HG02938 (cell line): ENCODE measurements at regions not wholly inside any gene's neighbourhood (a gene's known extent, or its start where the extent isn't known, plus 50 kb on each side); places are given as distances from the start of the nearest gene placed in this dataset.

Source experiments
- ATAC-seq: cut with Tn5 transposase; IDR thresholded peaks from one replicate; pipeline ENCODE4 v1.9.1; 2021; ENCODE audit warnings: mild to moderate bottlenecking, moderate library complexity; ENCODE audit not compliant: unreplicated experiment

DNA sequence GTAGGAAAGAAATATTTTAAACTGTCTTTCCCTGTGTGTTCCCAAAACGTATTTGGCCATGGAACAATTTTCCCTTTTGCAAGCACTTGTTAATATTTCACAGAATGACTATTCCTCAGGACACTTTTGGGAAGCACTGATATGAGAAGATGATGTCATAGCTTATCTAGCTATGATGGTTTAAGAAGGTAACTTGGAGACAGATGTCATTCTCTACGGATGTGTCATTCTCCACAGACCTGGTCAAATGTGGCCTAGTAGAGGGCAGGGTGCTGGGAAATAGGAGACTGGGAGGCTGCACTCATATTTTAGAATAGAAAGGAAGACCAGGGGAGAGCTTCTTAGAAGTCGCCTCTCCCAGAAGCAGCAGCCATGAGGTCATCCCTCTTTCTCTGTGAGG is 220.7 kb upstream of the GLI3 start:
- ATAC-seq: no peak

DNA sequence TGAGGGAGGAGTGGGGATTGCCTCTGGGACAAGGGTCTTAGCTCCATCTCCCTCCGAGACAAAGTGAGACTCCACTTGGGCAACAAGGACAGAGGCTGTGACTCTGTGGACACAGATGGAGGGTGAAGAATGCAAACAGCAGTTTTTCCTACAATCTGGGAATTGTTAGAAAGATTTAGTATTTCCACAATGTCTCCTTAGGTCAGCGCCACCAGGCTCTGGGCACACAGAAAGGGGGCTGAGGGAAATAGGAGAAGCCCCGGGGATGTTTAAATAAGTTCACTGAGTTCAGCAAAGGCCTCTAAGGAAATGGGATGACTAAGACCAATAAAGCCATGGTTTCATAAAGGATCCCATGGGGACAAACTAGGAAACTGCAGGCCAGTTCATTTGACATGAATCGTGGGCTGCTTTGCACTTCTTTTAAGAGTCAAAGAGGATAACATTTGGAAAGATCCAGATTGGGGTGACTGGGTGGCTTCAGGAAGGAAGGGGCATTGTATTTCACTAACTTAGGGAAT is 219.8 kb upstream of the GLI3 start:
- ATAC-seq: no peak

DNA sequence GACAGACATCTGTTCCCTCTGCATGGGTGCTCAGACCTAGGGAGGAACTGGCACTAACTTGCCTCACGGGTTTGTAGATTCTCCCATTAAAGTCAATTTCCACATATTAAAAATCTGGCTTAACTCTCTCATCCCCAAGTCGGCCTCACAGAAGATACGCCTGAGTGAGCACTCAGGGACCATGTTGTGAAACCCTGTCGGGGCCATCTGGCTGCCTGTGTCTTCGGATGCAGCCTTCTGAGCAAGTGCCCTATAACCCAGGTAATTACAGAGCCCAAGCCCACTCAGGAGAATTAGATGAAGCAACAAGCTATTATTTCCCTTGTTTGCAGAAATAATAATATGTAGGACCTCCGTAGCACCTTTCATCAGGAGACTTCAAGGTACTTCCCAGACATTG is 219.3 kb upstream of the GLI3 start:
- no peak for ATAC-seq

DNA sequence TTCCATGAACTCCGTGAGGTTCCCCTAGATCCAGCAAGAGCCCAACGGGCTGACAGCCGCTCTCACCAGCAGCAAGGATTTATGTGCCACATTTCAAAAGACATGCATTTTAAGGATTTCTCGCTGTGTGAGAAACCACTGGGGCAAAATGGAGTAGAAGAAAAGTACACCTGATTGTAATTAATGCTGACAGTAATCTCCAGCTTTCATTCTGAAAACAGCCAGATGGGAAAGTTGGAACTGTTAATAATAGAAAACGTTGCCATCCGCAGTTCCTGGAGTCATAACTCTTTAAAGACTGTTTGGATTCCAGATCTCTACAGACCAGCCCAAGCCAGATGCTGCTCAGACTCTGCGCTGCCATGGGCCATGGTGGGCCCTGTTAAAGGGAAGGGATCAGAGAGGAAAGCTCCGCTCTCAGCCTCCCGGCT is 216.9 kb upstream of the GLI3 start:
- ATAC-seq: no peak

GRCh38 chr7:42452356-42452755 is 215.3 kb upstream of the GLI3 start:
- ATAC-seq: no peak

- no peak for ATAC-seq
Observed at GRCh38 chr7:42449431-42449830, 212.4 kb upstream of the GLI3 start.

- ATAC-seq: no peak
Observed at GRCh38 chr7:42448901-42449300, 211.9 kb upstream of the GLI3 start.

GRCh38 chr7:42445691-42446090 is 208.7 kb upstream of the GLI3 start:
- no peak for ATAC-seq

- ATAC-seq: no peak
Observed at GRCh38 chr7:42440951-42441350, 203.9 kb upstream of the GLI3 start.

- no peak for ATAC-seq
Observed at GRCh38 chr7:42432644-42433043, 195.6 kb upstream of the GLI3 start.

DNA sequence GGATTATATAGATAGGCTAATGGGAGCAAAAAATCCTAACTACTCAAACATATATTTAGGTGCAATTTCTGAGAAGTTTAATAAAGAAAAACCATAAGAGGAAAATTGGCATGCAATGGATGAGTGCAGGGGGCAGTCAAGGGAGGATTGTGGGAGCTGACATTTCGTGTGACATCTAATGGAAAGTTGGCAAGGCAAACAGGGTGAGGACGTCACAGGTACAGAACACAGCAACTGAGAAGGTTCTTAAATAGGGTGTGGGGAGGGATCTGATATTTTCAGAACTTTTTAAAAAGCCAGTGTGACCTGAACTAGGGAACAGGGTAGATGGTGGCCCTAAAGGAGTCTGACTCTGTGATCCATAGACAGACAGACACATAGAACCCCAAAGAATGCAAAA is 194.9 kb upstream of the GLI3 start:
- no peak for ATAC-seq

- no peak for ATAC-seq
Observed at GRCh38 chr7:42429339-42429738, 192.3 kb upstream of the GLI3 start.

DNA sequence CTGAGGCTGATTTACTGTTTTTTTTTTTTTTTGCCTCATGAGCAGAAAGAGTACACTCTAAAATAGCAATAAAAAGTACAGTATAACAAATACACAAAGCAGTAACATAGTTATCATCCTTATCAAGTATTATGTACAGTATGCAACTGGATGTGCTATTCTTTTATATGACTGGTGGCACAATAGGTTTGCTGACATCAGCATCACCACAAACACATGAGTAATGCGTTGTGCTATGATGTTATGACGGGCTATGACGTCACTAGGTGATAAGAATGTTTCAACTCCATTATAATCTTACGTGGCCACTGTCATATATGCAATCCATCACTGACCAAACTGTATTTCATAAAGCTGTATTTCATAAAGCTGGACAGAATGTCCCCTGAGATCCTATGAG is 189.2 kb upstream of the GLI3 start:
- ATAC-seq: no peak

- no peak for ATAC-seq
Observed at GRCh38 chr7:42414941-42415505, 178.0 kb upstream of the GLI3 start.

DNA sequence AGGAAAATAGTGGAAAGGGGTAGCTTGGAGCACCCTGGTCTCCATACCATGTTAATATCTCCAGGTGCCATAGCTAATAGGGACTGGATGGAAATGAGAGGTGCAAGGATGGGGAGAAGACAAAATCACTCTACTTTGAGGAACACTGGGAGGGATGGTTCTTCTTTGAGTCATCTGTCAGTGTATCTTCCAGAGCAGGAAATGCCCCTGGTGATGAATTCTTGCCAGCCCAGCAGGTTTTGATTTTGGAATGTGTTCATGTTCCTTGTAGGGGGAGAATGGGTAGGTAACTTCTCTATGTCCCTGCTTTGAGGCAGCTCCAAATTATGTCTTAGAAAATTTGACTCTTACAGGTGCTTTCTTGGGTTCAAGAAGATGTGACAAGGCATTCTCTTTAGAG is 177.0 kb upstream of the GLI3 start:
- ATAC-seq: no peak

DNA sequence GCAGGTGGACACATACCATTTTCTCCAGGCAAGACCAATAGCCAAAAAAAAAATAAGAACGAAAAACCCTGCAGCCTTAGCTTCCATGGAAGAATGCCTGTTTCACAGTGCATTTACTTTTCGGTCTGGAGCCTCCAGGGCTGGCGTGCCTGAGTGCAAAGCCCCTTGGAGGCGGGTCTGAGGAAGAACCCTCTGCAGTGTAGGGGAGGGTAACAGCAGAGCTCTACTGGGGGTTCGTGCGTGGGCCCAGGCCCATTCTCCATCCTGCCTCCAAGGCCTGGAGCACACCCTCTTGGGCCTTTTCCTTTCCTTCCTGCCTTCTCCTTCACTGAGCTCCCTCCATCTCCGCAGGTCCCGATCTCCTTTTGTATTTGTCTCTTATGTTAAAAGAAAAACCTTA is 172.3 kb upstream of the GLI3 start:
- no peak for ATAC-seq

GRCh38 chr7:42407833-42408232 is 170.8 kb upstream of the GLI3 start:
- ATAC-seq: no peak

- no peak for ATAC-seq
Observed at GRCh38 chr7:42407021-42407710, 170.2 kb upstream of the GLI3 start.

DNA sequence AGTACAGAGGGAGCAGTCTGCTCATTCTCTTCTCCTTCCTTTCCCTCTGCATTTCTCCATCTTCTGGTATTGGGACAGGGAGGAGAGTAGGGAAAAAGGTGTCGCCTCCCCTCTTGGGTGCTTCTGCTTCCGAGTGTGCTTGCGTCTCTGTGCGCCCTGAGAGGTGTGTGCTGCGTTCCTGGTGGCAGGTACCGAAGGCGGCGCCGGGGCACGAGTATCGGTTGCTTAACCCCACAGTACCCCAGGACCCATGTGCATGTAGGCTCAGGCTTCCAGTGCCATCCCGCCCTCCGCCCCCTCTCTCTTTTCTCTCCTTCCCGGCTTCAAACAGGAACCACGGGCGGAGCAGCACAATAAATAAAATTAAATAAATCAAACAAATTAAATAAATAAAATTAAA is 169.3 kb upstream of the GLI3 start:
- no peak for ATAC-seq

- no peak for ATAC-seq
Observed at GRCh38 chr7:42405782-42406181, 168.8 kb upstream of the GLI3 start.

DNA sequence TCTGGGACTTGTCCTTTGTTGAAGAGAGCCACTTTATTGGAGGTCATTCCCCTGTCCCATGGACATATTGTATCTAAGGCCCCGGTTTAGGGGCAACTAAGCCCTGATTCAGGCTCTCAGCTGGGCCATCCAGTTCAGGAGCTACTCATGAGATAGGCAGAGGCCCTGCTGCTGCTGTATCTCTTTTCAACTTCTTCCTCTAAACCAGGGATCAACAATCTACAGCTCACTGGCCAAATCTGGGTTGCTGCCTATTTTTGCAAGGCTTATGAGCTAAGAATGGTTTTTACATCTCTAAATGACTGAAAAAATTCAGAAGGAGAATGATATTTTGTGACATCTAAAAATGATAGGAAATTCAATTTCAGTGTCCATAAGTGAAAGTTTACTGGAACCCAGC is 166.8 kb upstream of the GLI3 start:
- no peak for ATAC-seq

- ATAC-seq: no peak
Observed at GRCh38 chr7:42400961-42401360, 164.0 kb upstream of the GLI3 start.
